ENCODE measurements at regions not wholly inside any gene's neighbourhood (a gene's known extent, or its start where the extent isn't known, plus 50 kb on each side); places are given as distances from the start of the nearest gene placed in this dataset.

DNA sequence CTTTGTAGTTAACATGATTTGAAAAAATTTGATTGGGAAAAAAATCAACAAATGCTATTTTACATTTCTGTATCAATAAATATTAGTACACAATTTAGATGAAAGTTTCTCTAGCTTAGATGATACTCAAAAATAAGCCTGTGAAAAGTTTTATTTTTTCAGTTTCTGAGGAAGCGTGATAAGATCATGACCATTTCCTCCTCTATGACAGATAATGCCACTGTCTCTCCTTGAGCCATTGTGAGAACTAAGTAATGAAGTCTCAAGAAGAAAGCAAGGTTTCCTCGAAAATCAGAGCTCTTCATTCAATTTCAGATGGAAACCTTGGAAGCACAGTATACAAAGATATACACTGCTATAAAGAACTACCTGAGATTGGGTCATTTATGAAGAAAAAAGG, 395.0 kb downstream of the HDGFL1 start:
- Histone ChIP-seq H3K9ac (ENCODE audit: low read depth, low read length) (no peak overlapping the region), H3K4me1 (ENCODE audit: control insufficient read depth, insufficient read depth, low read length) (no peaks in the 10 kb centered on the region), H4K8ac (ENCODE audit: low read depth in 2 of 2, low read length in 2 of 2) (no peak overlapping the region), H3K14ac (replicated peaks; ENCODE audit: low read depth, low read length) (no peak overlapping the region), H3K79me1 (ENCODE audit: low read depth in 1 of 2, low read length in 2 of 2) (no peaks in the 10 kb centered on the region), H2AK5ac (ENCODE audit: low read depth, low read length) (no peak overlapping the region), H3K27ac (ENCODE audit: insufficient read depth, low read length) (no peak overlapping the region), H3K36me3 (ENCODE audit: control insufficient read depth, insufficient read depth, low read length) (no peaks in the 10 kb centered on the region), H2AK9ac (replicated peaks; ENCODE audit: low read depth, low read length, poor library complexity) (no peak overlapping the region), H3K9me3 (ENCODE audit: control insufficient read depth, insufficient read depth, low read length) (peaks cover 2% of the 10 kb centered on the region; the same call in 1 of the 2 replicates), H2BK120ac (ENCODE audit: low read depth, low read length) (no peak overlapping the region), H4K91ac (ENCODE audit: insufficient read depth, low read depth, low read length) (no peak overlapping the region), H2BK20ac (ENCODE audit: low read depth, low read length) (no peak overlapping the region), H3K18ac (ENCODE audit: low read depth, low read length) (no peak overlapping the region), H4K5ac (ENCODE audit: low read depth, low read length) (no peak overlapping the region), H3K23ac (ENCODE audit: low read depth, low read length) (no peak overlapping the region), H2BK5ac (ENCODE audit: low read depth, low read length, poor library complexity, severe bottlenecking) (no peak overlapping the region), H2AFZ (replicated peaks; ENCODE audit: low read length, poor library complexity) (no peak overlapping the region), H3K27me3 (ENCODE audit: control insufficient read depth, insufficient read depth, low read length) (no peaks in the 10 kb centered on the region), H3K56ac (ENCODE audit: extremely low read depth, insufficient read depth, low read length) (no peak overlapping the region), H2BK15ac (ENCODE audit: low read depth, low read length) (no peak overlapping the region), H3K4ac (ENCODE audit: low read depth, low read length) (no peak overlapping the region), H3K9me1 (ENCODE audit: insufficient read depth, low read length) (no peaks in the 10 kb centered on the region), H3K4me3 (ENCODE audit: insufficient read depth, low read depth, low read length) (no peak overlapping the region), H4K20me1 (ENCODE audit: insufficient read depth, low read length) (no peaks in the 10 kb centered on the region), H3K4me2 (ENCODE audit: low read depth, low read length) (no peak overlapping the region)
- in situ Hi-C loops (cut with MboI; ENCODE audit: low sequenced_read_pairs) (no loop called here), intact Hi-C loops (cut with micrococcal nuclease) (no loop called here), dilution Hi-C loops (cut with HindIII; ENCODE audit: low sequenced_read_pairs, unreplicated experiment) (no loop called here)
- ChIA-PET CTCF (interaction anchor here (0.8 kb wide), 1 partner anchor 12 kb away, joined by 3 read pairs; no protein-coding TSS in a partner anchor), POLR2A (ENCODE audit: unreplicated experiment) (no interaction called here)
- no peak for ATAC-seq (ENCODE audit: low read depth)
- no peak for DNase-seq
- TF ChIP-seq FOS (IDR thresholded peaks at IDR 0.05; ENCODE audit: low read depth, low read length), result no peak
- TF ChIP-seq RAD21 (IDR thresholded peaks at IDR 0.05; ENCODE audit: low read length), result no peak
- no peak for TF ChIP-seq RFX5 (IDR thresholded peaks at IDR 0.05; ENCODE audit: low read depth, low read length)
- TF ChIP-seq NFE2L2 (IDR thresholded peaks at IDR 0.05; ENCODE audit: low read depth, low read length), result no peak
- TF ChIP-seq, protein P1, sequence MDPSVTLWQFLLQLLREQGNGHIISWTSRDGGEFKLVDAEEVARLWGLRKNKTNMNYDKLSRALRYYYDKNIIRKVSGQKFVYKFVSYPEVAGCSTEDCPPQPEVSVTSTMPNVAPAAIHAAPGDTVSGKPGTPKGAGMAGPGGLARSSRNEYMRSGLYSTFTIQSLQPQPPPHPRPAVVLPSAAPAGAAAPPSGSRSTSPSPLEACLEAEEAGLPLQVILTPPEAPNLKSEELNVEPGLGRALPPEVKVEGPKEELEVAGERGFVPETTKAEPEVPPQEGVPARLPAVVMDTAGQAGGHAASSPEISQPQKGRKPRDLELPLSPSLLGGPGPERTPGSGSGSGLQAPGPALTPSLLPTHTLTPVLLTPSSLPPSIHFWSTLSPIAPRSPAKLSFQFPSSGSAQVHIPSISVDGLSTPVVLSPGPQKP (IDR thresholded peaks at IDR 0.05; ENCODE audit: borderline replicate concordance, low read depth, low read length), result no peak
- no peak for TF ChIP-seq CEBPB (IDR thresholded peaks at IDR 0.05; ENCODE audit: low read depth, low read length)
- TF ChIP-seq, protein P2, sequence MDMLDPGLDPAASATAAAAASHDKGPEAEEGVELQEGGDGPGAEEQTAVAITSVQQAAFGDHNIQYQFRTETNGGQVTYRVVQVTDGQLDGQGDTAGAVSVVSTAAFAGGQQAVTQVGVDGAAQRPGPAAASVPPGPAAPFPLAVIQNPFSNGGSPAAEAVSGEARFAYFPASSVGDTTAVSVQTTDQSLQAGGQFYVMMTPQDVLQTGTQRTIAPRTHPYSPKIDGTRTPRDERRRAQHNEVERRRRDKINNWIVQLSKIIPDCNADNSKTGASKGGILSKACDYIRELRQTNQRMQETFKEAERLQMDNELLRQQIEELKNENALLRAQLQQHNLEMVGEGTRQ (IDR thresholded peaks at IDR 0.05; ENCODE audit: low read depth, low read length), result no peak
- TF ChIP-seq POLR2A (IDR thresholded peaks at IDR 0.05; ENCODE audit: low read depth, low read length), result no peak
- TF ChIP-seq CHD1 (IDR thresholded peaks at IDR 0.05; ENCODE audit: low read depth, low read length), result no peak
- TF ChIP-seq MXI1 (IDR thresholded peaks at IDR 0.05; ENCODE audit: borderline replicate concordance, low read depth, low read length), result no peak
- WGBS, 2 experiments (ENCODE audit: extremely low coverage in 2 of 2, insufficient read length in 1 of 2), result no CpG with 5 or more reads among the region's 2 CpGs
- BruUV-seq (replicated peaks), result no TSS peak
